Subcutaneous abdominal adipose tissue (tissue), 5 donors: ENCODE measurements at regions not wholly inside any gene's neighbourhood (a gene's known extent, or its start where the extent isn't known, plus 50 kb on each side); places are given as distances from the start of the nearest gene placed in this dataset.

Source experiments
- H3K27ac ChIP-seq: one replicate; pipeline ENCODE4 v1.7.0; 2013; ENCODE audit warnings: low read depth, mild to moderate bottlenecking, inconsistent platforms, low read length, moderate library complexity
- H3K27me3 ChIP-seq, 5 donors: one replicate each; pipeline ENCODE4 v1.7.0; 2013; ENCODE audit warnings: low read length in 5 of 5, inconsistent platforms in 1 of 5; ENCODE audit not compliant: control insufficient read depth in 5 of 5, insufficient read depth in 4 of 5
- H3K36me3 ChIP-seq, 5 donors: one replicate each; pipeline ENCODE4 v1.7.0; 2013; ENCODE audit warnings: low read length in 5 of 5; ENCODE audit not compliant: control insufficient read depth in 5 of 5, insufficient read depth in 5 of 5
- H3K4me1 ChIP-seq, 5 donors: one replicate each; pipeline ENCODE4 v1.7.0; 2013; ENCODE audit warnings: low read length in 5 of 5, mild to moderate bottlenecking in 3 of 5, moderate library complexity in 1 of 5; ENCODE audit not compliant: control insufficient read depth in 5 of 5, insufficient read depth in 5 of 5
- H3K4me3 ChIP-seq, 5 donors: one replicate each; pipeline ENCODE4 v1.7.0; 2013; ENCODE audit warnings: low read length in 5 of 5, low read depth in 1 of 5
- H3K9ac ChIP-seq, 5 donors: one replicate each; pipeline ENCODE4 v1.7.0; 2013; ENCODE audit warnings: low read length in 5 of 5, mild to moderate bottlenecking in 4 of 5, moderate library complexity in 3 of 5
- H3K9me3 ChIP-seq, 5 donors: one replicate each; pipeline ENCODE4 v1.7.0; 2013; ENCODE audit warnings: low read length in 5 of 5; ENCODE audit not compliant: control insufficient read depth in 5 of 5
- donor health status: healthy.
- donor health status: healthy.
- donor health status: healthy.
- donor health status: healthy.
- donor health status: healthy.

- Histone ChIP-seq H3K9ac (no peak overlapping the region), H3K4me1 (peaks cover 0 to 11% (median 7%) of the 10 kb centered on the region in 5 donors), H3K9me3 (no peaks in the 10 kb centered on the region), H3K27me3 (no peaks in the 10 kb centered on the region), H3K36me3 (no peaks in the 10 kb centered on the region), H3K4me3 (no peak overlapping the region), H3K27ac (no peak overlapping the region)
Measured at GRCh38 chr2:37779611-37780386, 108.4 kb upstream of the CDC42EP3 start.

GRCh38 chr2:37780387-37780676, 108.9 kb upstream of the CDC42EP3 start:
- H3K27ac ChIP-seq, result no peak overlapping the region
- no peaks in the 10 kb centered on the region for H3K27me3 ChIP-seq
- no peaks in the 10 kb centered on the region for H3K9me3 ChIP-seq
- peaks cover 0 to 11% (median 7%) of the 10 kb centered on the region in 5 donors for H3K4me1 ChIP-seq
- H3K4me3 ChIP-seq, result no peak overlapping the region
- no peak overlapping the region for H3K9ac ChIP-seq
- no peaks in the 10 kb centered on the region for H3K36me3 ChIP-seq

DNA sequence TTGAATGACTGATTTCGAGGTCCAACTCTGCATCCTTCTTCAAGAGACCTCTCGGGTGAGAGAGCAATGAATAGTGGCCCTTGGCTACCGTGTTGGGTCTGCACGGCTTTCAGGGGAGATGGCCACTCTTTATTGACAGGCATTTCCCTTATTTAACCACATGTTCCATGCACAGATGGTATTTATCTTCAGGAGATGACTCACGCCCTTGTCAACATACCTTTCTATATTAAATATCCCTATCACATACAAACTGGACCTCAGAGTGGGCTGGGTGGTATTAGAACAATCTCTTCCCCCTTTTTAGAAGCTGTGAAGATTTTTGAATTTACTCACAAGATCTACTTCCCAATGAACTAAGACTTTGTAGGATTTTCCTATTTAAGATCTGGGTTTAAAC, 109.6 kb upstream of the CDC42EP3 start:
- no peaks in the 10 kb centered on the region for H3K36me3 ChIP-seq
- no peaks in the 10 kb centered on the region for H3K27me3 ChIP-seq
- H3K4me1 ChIP-seq, result peaks cover 0 to 6% (median 1%) of the 10 kb centered on the region in 5 donors
- H3K27ac ChIP-seq, result no peak overlapping the region
- H3K4me3 ChIP-seq, result no peak overlapping the region
- H3K9ac ChIP-seq, result no peak overlapping the region
- no peaks in the 10 kb centered on the region for H3K9me3 ChIP-seq

- Histone ChIP-seq H3K27ac (no peak overlapping the region), H3K36me3 (no peaks in the 10 kb centered on the region), H3K4me3 (no peak overlapping the region), H3K9me3 (no peaks in the 10 kb centered on the region), H3K4me1 (no peaks in the 10 kb centered on the region), H3K27me3 (no peaks in the 10 kb centered on the region), H3K9ac (no peak overlapping the region)
Measured at GRCh38 chr2:37782155-37782673, 110.8 kb upstream of the CDC42EP3 start.

DNA sequence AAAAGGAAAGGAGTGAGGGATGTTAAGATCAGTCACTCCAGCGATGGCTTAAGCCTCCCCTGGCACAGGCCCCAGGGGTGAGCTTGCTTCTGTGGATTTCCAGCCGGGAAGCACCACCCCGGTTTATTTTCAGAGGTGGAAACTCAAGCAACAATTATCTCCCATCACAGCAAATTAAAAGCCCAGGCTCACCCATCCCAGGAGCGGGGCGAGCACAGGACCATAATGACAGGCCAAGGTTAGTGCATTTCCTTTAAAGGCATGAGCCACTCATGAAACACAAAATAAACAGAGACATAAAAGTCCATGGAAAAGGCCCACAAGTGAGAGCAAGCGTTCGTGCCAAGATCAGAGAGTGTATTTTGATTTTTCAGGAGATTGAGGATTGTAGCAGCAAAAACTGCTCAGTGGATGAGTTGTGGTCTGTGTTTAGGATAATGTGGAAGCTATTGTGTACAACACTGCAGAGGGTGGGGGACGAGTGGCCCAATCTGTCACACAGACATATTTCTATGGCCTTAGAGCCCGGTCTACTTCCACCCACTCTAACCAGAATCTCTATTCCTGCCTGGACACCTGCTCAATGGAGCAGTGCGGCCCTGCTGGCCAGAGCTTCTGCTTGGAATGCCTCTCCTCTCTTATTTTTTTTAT, 111.4 kb upstream of the CDC42EP3 start:
- H3K27ac ChIP-seq, result no peak overlapping the region
- no peaks in the 10 kb centered on the region for H3K36me3 ChIP-seq
- no peaks in the 10 kb centered on the region for H3K4me1 ChIP-seq
- no peak overlapping the region for H3K4me3 ChIP-seq
- H3K9ac ChIP-seq, result no peak overlapping the region
- H3K9me3 ChIP-seq, result no peaks in the 10 kb centered on the region
- H3K27me3 ChIP-seq, result no peaks in the 10 kb centered on the region

GRCh38 chr2:37783545-37783944, 112.1 kb upstream of the CDC42EP3 start:
- Histone ChIP-seq H3K4me3 (no peak overlapping the region), H3K27ac (no peak overlapping the region), H3K9ac (no peak overlapping the region), H3K4me1 (no peaks in the 10 kb centered on the region), H3K9me3 (peaks cover 0 to 7% (median 5%) of the 10 kb centered on the region in 5 donors), H3K27me3 (no peaks in the 10 kb centered on the region), H3K36me3 (no peaks in the 10 kb centered on the region)

- no peaks in the 10 kb centered on the region for H3K4me1 ChIP-seq
- H3K9me3 ChIP-seq, result peaks cover 2 to 8% (median 5%) of the 10 kb centered on the region in 5 donors
- no peak overlapping the region for H3K27ac ChIP-seq
- H3K4me3 ChIP-seq, result no peak overlapping the region
- H3K9ac ChIP-seq, result no peak overlapping the region
- H3K36me3 ChIP-seq, result no peaks in the 10 kb centered on the region
- H3K27me3 ChIP-seq, result no peaks in the 10 kb centered on the region
Measured at GRCh38 chr2:37784071-37784758, 112.8 kb upstream of the CDC42EP3 start.

- Histone ChIP-seq H3K27ac (no peak overlapping the region), H3K9me3 (peaks cover 2 to 8% (median 5%) of the 10 kb centered on the region in 5 donors), H3K27me3 (no peaks in the 10 kb centered on the region), H3K36me3 (no peaks in the 10 kb centered on the region), H3K9ac (no peak overlapping the region), H3K4me3 (no peak overlapping the region), H3K4me1 (no peaks in the 10 kb centered on the region)
Measured at GRCh38 chr2:37784759-37785149, 113.3 kb upstream of the CDC42EP3 start.

DNA sequence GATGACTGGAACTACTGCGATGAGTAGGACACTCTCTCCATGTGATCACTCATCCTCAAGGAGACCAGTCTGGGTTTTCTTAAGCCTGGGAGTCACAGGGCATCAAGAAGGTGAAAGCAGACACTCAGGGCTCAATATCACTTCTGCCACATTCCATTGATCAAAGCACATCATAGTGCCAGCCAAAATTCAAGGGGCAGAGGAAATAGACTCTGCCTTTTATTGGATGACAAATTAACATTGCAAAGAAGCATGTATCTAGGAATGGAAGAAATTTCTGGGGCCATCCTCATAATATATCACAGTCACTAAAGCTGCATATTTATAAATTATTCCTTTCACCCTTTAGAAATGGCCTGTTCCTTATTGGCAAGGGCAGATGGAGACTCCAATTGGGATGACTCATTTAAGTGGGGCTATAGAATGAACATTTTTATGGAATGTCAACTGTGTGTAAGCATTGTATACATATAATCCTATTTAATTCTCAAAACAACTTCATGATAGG, 114.8 kb upstream of the CDC42EP3 start:
- Histone ChIP-seq H3K9ac (no peak overlapping the region), H3K27ac (no peak overlapping the region), H3K27me3 (no peaks in the 10 kb centered on the region), H3K36me3 (no peaks in the 10 kb centered on the region), H3K9me3 (peaks cover 2 to 8% (median 5%) of the 10 kb centered on the region in 5 donors), H3K4me1 (no peaks in the 10 kb centered on the region), H3K4me3 (no peak overlapping the region)

GRCh38 chr2:37786854-37787253, 115.4 kb upstream of the CDC42EP3 start:
- Histone ChIP-seq H3K9ac (no peak overlapping the region), H3K9me3 (peaks cover 2 to 8% (median 5%) of the 10 kb centered on the region in 5 donors), H3K27ac (no peak overlapping the region), H3K36me3 (no peaks in the 10 kb centered on the region), H3K4me1 (no peaks in the 10 kb centered on the region), H3K4me3 (no peak overlapping the region), H3K27me3 (no peaks in the 10 kb centered on the region)
